Activated T-helper 2 cell treated with anti-CD3 and anti-CD28 coated beads, Interferon-gamma antibody, Interleukin-2, Interleukin-4, amounts not matched to agents 10 μg/mL and 5 μg/mL and 100 μg/mL, durations not matched to agents 14 hours and 24 hours and 36 hours (primary cell): ENCODE measurements at regions not wholly inside any gene's neighbourhood (a gene's known extent, or its start where the extent isn't known, plus 50 kb on each side); places are given as distances from the start of the nearest gene placed in this dataset.

ENCODE experiments used
- DNase-seq: peaks from one replicate; pipeline ENCODE4 v3.0.0; 2021; ENCODE audit warnings: low spot score
- H3K27ac Mint-ChIP-seq: one replicate; pipeline ENCODE4 v1.8.0; 2021; ENCODE audit warnings: mixed read lengths
- H3K27me3 Mint-ChIP-seq: one replicate; pipeline ENCODE4 v1.8.0; 2021; ENCODE audit warnings: low read depth, mixed read lengths
- H3K36me3 Mint-ChIP-seq: one replicate; pipeline ENCODE4 v1.8.0; 2021; ENCODE audit warnings: low read depth, mixed read lengths
- H3K4me1 Mint-ChIP-seq: one replicate; pipeline ENCODE4 v1.8.0; 2021; ENCODE audit warnings: low read depth, mixed read lengths
- H3K4me3 Mint-ChIP-seq: one replicate; pipeline ENCODE4 v1.8.0; 2021; ENCODE audit warnings: low read depth, mild to moderate bottlenecking, moderate library complexity, mixed read lengths
- H3K9me3 Mint-ChIP-seq: one replicate; pipeline ENCODE4 v1.8.0; 2021; ENCODE audit warnings: mixed read lengths
- intact Hi-C: fragments of 100-400 bp; cut with micrococcal nuclease; formaldehyde crosslinking; loops from one replicate; pipeline ENCODE4 v1.15.1; 2023

GRCh38 chr15:46616033-46616432, 981.2 kb downstream of the SQOR start:
- Mint-ChIP-seq H3K4me3 (no peak overlapping the region), H3K27me3 (no peaks in the 10 kb centered on the region), H3K4me1 (no peaks in the 10 kb centered on the region), H3K36me3 (no peaks in the 10 kb centered on the region), H3K9me3 (peaks cover 25% of the 10 kb centered on the region), H3K27ac (no peak overlapping the region)
- intact Hi-C loops: no loop called here
- no peak for DNase-seq

DNA sequence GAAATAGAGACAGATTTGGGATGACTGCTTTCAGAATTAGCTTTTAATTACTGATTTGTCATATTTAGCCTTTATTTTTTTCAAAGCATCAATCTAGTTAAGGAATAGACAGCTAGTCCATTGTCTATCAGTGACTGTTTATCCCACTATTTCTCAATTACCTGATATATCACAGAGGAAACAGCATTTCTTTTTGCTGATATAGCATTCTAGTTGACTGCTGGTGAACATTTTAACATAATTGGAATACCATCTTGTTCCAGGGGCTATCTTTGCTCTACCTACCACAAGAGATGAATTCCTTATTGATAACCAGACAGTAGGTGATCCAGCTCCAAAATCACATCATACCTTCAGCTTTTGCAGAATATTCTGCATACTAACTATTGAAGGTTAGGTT, 982.7 kb downstream of the SQOR start:
- no peak overlapping the region for H3K27ac Mint-ChIP-seq
- intact Hi-C loops: no loop called here
- peaks cover 35% of the 10 kb centered on the region for H3K9me3 Mint-ChIP-seq
- no peaks in the 10 kb centered on the region for H3K36me3 Mint-ChIP-seq
- H3K4me3 Mint-ChIP-seq: no peak overlapping the region
- no peak for DNase-seq
- no peaks in the 10 kb centered on the region for H3K4me1 Mint-ChIP-seq
- H3K27me3 Mint-ChIP-seq: no peaks in the 10 kb centered on the region

GRCh38 chr15:46618984-46619383, 984.2 kb downstream of the SQOR start:
- no peak for DNase-seq
- Mint-ChIP-seq H3K27me3 (no peaks in the 10 kb centered on the region), H3K4me1 (no peaks in the 10 kb centered on the region), H3K36me3 (no peaks in the 10 kb centered on the region), H3K27ac (no peak overlapping the region), H3K9me3 (peaks cover 42% of the 10 kb centered on the region), H3K4me3 (no peak overlapping the region)
- intact Hi-C loops: no loop called here

- H3K36me3 Mint-ChIP-seq: no peaks in the 10 kb centered on the region
- no peak overlapping the region for H3K4me3 Mint-ChIP-seq
- H3K27me3 Mint-ChIP-seq: no peaks in the 10 kb centered on the region
- no peak overlapping the region for H3K27ac Mint-ChIP-seq
- H3K9me3 Mint-ChIP-seq: peaks cover 55% of the 10 kb centered on the region
- DNase-seq: no peak
- no peaks in the 10 kb centered on the region for H3K4me1 Mint-ChIP-seq
- intact Hi-C loops: no loop called here
These were observed 985.7 kb downstream of the SQOR start for GRCh38 chr15:46620392-46621013.

- H3K4me3 Mint-ChIP-seq: no peak overlapping the region
- H3K27ac Mint-ChIP-seq: no peak overlapping the region
- no peaks in the 10 kb centered on the region for H3K4me1 Mint-ChIP-seq
- intact Hi-C loops: no loop called here
- DNase-seq: no peak
- H3K27me3 Mint-ChIP-seq: no peaks in the 10 kb centered on the region
- no peaks in the 10 kb centered on the region for H3K36me3 Mint-ChIP-seq
- peaks cover 56% of the 10 kb centered on the region for H3K9me3 Mint-ChIP-seq
These were observed 988.0 kb downstream of the SQOR start for GRCh38 chr15:46622851-46623250.

DNA sequence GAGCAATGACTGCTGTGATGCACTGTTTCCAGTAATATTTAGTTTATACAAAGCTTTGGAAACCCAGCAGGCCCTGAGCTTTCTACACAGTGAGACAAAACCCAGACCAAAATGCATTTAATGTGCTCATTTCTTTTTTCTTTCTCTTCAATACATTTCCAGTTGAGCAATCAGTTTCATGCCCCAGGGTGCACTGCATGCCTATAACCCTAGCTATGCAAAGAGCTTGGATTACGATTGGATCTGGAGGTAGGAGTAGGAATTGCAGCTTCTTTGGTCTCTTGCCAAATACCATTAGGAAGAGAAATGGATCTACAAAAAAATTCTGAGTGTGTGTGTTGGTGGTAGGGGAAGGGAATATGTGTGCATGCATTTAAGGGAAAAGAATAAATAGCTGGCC, 1001.4 kb downstream of the SQOR start:
- Mint-ChIP-seq H3K4me3 (no peak overlapping the region), H3K9me3 (peaks cover 19% of the 10 kb centered on the region), H3K27ac (no peak overlapping the region), H3K36me3 (no peaks in the 10 kb centered on the region), H3K4me1 (no peaks in the 10 kb centered on the region), H3K27me3 (no peaks in the 10 kb centered on the region)
- no peak for DNase-seq
- intact Hi-C loops: no loop called here

GRCh38 chr15:46644501-46645481, 1010.0 kb downstream of the SQOR start:
- no peak for DNase-seq
- no peak overlapping the region for H3K27ac Mint-ChIP-seq

DNA sequence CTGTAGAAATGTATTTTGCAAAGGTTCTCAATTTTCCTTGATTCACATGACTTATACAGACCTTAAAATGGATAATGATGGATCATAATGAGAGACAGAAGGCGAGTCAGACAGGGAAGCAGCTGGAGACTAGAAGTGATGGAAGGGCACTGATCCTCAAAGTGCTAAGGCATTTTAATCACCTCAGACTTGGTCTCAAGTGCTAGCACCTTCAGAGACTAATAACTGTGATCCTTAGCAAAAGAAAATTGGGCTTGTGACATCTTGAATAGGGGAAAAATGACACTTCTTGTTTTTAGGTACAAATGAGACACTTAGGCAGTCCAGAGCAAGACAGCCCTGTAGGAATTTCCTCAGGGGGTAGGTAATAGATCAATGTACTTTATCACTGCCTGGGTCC, 1011.7 kb downstream of the SQOR start:
- Mint-ChIP-seq H3K27me3 (no peaks in the 10 kb centered on the region), H3K36me3 (no peaks in the 10 kb centered on the region), H3K9me3 (peaks cover 17% of the 10 kb centered on the region), H3K4me3 (no peak overlapping the region), H3K27ac (no peak overlapping the region), H3K4me1 (no peaks in the 10 kb centered on the region)
- no peak for DNase-seq
- intact Hi-C loops: no loop called here

More at GRCh38 chr15:46644501-46645481, 1010.0 kb downstream of the SQOR start:
- H3K9me3 Mint-ChIP-seq: peaks cover 13% of the 10 kb centered on the region
- intact Hi-C loops: no loop called here
- no peaks in the 10 kb centered on the region for H3K27me3 Mint-ChIP-seq
- no peaks in the 10 kb centered on the region for H3K36me3 Mint-ChIP-seq
- no peaks in the 10 kb centered on the region for H3K4me1 Mint-ChIP-seq
- no peak overlapping the region for H3K4me3 Mint-ChIP-seq

DNA sequence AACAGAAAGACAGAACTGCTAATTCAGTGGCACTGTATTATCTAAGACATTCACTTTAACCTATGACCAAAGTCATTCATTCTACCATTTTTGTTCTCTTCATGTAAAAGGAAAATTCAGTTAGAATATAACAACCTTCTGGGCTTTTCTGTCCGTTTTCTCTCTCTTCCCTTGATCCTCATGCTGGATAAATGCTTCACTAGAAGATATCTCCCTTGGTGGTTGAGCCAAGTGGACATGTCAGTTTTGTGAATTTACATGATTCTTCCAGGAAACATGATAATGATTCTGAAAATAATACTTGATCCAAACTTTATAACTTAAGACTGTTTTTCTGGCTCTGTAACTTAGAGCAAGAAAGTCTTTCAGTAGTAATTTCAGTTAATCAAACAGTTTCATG, 1012.2 kb downstream of the SQOR start:
- Mint-ChIP-seq H3K4me1 (no peaks in the 10 kb centered on the region), H3K27me3 (no peaks in the 10 kb centered on the region), H3K27ac (no peak overlapping the region), H3K4me3 (no peak overlapping the region), H3K9me3 (peaks cover 23% of the 10 kb centered on the region), H3K36me3 (no peaks in the 10 kb centered on the region)
- intact Hi-C loops: no loop called here
- no peak for DNase-seq

- H3K36me3 Mint-ChIP-seq: no peaks in the 10 kb centered on the region
- intact Hi-C loops: no loop called here
- H3K4me1 Mint-ChIP-seq: no peaks in the 10 kb centered on the region
- no peak overlapping the region for H3K4me3 Mint-ChIP-seq
- H3K27me3 Mint-ChIP-seq: no peaks in the 10 kb centered on the region
- no peak overlapping the region for H3K27ac Mint-ChIP-seq
- H3K9me3 Mint-ChIP-seq: peaks cover 28% of the 10 kb centered on the region
- DNase-seq: no peak
These were observed 1017.4 kb downstream of the SQOR start for GRCh38 chr15:46652266-46652665.

- intact Hi-C loops: no loop called here
- Mint-ChIP-seq H3K4me3 (no peak overlapping the region), H3K27me3 (no peaks in the 10 kb centered on the region), H3K27ac (no peak overlapping the region), H3K36me3 (no peaks in the 10 kb centered on the region), H3K9me3 (peaks cover 34% of the 10 kb centered on the region), H3K4me1 (no peaks in the 10 kb centered on the region)
- no peak for DNase-seq
These were observed 1020.2 kb downstream of the SQOR start for GRCh38 chr15:46654993-46655392.

GRCh38 chr15:46660096-46660842, 1025.4 kb downstream of the SQOR start:
- Mint-ChIP-seq H3K4me1 (no peaks in the 10 kb centered on the region), H3K36me3 (no peaks in the 10 kb centered on the region), H3K9me3 (peaks cover 19% of the 10 kb centered on the region), H3K4me3 (no peak overlapping the region), H3K27me3 (no peaks in the 10 kb centered on the region), H3K27ac (no peak overlapping the region)
- intact Hi-C loops: no loop called here
- no peak for DNase-seq

- Mint-ChIP-seq H3K4me1 (no peaks in the 10 kb centered on the region), H3K27ac (no peak overlapping the region), H3K4me3 (no peak overlapping the region), H3K27me3 (no peaks in the 10 kb centered on the region), H3K9me3 (peaks cover 18% of the 10 kb centered on the region), H3K36me3 (no peaks in the 10 kb centered on the region)
- no peak for DNase-seq
- intact Hi-C loops: no loop called here
These were observed 1035.4 kb downstream of the SQOR start for GRCh38 chr15:46670258-46670657.
